ENCODE measurements at regions not wholly inside any gene's neighbourhood (a gene's known extent, or its start where the extent isn't known, plus 50 kb on each side); places are given as distances from the start of the nearest gene placed in this dataset.

DNA sequence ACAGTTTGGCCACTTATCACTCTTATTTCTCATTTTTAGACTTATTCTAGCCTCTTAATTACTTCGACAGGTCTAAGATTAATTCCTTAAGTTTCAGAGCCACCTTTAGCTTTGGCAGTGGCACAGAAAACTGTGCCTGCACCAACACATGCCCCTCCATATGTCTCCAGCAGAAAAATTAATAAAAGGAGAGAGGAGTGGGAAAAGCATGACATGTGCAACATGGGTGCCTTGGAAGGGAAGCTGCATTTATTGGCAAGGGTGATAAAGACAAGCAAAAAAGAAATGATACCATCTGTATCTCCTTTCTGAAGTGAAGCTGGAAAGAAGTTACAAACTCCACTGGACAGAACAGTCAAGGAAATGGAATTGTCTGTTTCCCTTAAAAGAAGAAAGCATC is 121.7 kb upstream of the CFAP20DC start:
- TF ChIP-seq MAFK (IDR thresholded peaks at IDR 0.05; ENCODE audit: partially characterized antibody): no peak
- TF ChIP-seq E2F6 (IDR thresholded peaks at IDR 0.05; ENCODE audit: borderline replicate concordance, low read depth): no peak
- no peak for TF ChIP-seq CTCF (IDR thresholded peaks at IDR 0.05)
- TF ChIP-seq POLR2A (IDR thresholded peaks at IDR 0.05; ENCODE audit: low read length): no peak
- TF ChIP-seq, protein P1, sequence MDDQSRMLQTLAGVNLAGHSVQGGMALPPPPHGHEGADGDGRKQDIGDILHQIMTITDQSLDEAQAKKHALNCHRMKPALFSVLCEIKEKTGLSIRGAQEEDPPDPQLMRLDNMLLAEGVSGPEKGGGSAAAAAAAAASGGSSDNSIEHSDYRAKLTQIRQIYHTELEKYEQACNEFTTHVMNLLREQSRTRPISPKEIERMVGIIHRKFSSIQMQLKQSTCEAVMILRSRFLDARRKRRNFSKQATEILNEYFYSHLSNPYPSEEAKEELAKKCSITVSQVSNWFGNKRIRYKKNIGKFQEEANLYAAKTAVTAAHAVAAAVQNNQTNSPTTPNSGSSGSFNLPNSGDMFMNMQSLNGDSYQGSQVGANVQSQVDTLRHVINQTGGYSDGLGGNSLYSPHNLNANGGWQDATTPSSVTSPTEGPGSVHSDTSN (IDR thresholded peaks at IDR 0.05): no peak
- no peak for TF ChIP-seq CBX2 (IDR thresholded peaks at IDR 0.05; ENCODE audit: borderline replicate concordance, low read depth)
- TF ChIP-seq KDM1A (IDR thresholded peaks at IDR 0.05; ENCODE audit: low read depth): no peak
- TF ChIP-seq REST (IDR thresholded peaks at IDR 0.05): no peak
- no peak for TF ChIP-seq JUN (IDR thresholded peaks at IDR 0.05)
- TF ChIP-seq ZNF302 (CRISPR knock-in tag; IDR thresholded peaks at IDR 0.05): no peak
